T-helper 2 cell treated with Interferon-gamma antibody and Interleukin-4, amounts not matched to agents 100 ng/mL and 5 ng/mL, for 36 hours (primary cell): ENCODE measurements at regions not wholly inside any gene's neighbourhood (a gene's known extent, or its start where the extent isn't known, plus 50 kb on each side); places are given as distances from the start of the nearest gene placed in this dataset.

Experiments
- intact Hi-C: fragments of 100-400 bp; cut with micrococcal nuclease; formaldehyde crosslinking; loops from one replicate; pipeline ENCODE4 v1.15.1; 2023

GRCh38 chr5:4104831-4105597 is 509.4 kb downstream of the IRX1 start:
- intact Hi-C loops, result no loop called here

DNA sequence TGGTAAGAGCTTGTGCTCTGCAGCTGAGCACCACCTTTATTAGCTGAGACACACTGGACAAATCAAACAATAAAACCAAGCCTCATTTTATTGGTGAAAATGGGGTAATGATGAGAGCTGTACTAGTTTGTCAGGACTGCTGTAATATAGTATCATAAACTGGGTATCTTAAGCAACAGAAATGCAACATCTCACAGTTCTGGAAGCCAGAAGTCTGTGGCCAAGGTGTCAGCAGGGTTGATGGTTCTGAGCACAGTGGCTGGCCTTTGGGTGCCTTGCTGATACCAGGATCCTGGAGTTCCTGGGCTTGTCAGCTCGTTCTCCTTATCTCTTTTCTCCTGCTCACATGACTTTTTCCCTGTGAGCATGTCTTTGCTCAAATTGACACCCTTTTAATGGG is 513.1 kb downstream of the IRX1 start:
- intact Hi-C loops, result no loop called here

DNA sequence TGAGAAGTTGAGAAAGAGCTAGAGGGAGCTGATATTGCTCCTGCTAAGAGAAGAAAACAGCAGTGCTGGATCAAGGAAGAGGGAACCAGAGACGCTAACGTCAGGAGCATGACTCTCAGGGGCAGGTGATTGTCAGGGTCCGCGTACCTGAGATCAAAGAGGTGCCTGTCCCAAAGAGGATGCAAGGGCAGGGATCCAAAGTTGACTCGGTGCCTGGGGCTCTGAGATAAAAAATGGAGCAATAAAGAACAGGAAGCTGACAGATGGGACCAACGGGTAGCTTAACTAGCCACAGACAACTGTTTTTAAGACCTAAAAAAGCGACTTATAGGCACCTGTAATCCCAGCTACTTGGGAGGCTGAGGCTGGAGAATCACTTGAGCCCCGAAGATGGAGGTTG is 517.8 kb downstream of the IRX1 start:
- intact Hi-C loops, result no loop called here

DNA sequence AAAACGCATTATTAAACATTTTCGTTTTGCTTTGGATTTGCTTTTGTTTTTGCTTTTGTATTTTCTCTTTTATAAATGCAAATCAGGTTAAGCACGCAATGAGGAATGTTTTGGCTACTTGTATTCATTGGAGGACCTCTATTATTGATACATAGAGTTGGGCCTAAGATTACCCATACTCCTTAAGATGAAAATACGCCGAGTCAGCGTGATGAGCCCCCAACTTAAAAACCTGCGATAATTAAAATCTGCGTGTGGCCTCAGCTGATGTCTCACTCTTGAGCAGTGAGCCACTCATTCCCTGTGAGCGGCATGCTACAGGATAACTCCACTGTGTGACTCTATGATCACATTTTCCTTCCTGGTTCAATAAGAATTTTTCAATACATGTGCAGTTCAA is 518.3 kb downstream of the IRX1 start:
- intact Hi-C loops, result no loop called here

- intact Hi-C loops, result no loop called here
Observed at GRCh38 chr5:4114452-4114851, 518.8 kb downstream of the IRX1 start.

DNA sequence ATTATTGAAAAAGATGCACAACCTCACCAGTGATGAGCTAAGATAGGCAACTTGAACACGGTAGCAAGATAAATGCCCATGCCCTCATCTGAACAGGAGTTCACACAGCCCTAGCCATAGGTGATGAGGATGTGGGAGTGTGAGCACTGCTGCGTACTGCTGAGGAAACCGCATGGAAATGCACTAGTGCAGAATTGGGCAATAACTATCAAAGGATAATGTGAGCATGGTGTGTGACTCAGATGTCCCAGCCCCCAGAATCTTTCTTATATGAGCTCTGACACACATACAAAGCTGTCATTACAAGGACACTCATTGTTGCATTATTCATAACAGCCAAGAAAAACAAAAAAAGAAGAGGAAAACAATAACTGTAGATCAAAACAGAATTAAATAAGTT is 521.2 kb downstream of the IRX1 start:
- intact Hi-C loops, result no loop called here

GRCh38 chr5:4124221-4124970 is 528.8 kb downstream of the IRX1 start:
- intact Hi-C loops, result no loop called here

DNA sequence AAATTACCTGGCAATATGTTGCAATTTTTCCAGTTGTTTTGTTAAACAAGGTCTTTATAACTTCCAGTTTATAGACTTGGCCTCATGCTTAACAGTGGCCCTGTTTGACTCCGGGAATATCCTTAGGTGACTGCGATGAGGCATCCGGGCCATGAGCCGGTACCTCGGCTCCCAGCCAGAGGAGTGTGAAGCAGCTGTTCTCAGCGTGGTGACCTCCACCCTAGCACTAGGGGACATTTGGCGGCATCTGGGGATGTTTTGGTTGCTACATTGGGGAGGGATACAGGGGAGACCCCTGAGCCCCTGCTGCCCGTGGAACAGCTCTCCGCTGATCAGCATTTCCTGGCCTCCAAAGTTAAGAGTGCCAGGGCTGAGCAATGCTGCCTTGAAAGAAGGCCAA is 533.4 kb downstream of the IRX1 start:
- intact Hi-C loops, result no loop called here

- intact Hi-C loops, result no loop called here
Observed at GRCh38 chr5:4129523-4129922, 533.9 kb downstream of the IRX1 start.

DNA sequence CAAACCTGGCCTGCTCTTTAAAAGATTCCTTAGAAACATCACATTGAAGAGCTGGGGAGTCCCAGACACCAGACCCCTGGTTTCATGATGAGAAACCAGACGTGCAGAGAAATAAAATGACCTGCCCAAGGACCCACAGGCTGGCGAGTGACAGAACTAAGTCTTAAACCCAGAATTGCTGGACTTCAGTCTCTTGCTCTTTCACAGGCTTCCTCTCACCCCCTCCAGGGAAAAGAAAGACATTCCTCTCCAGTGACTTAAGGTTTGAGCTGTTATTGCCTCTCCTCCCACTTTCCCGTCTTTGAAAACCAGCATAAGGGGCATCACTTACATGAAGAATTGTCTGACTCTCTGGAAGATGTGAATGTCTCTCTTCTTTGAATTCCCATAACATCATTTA is 535.2 kb downstream of the IRX1 start:
- intact Hi-C loops, result no loop called here

- intact Hi-C loops, result no loop called here
Observed at GRCh38 chr5:4137781-4138180, 542.1 kb downstream of the IRX1 start.

DNA sequence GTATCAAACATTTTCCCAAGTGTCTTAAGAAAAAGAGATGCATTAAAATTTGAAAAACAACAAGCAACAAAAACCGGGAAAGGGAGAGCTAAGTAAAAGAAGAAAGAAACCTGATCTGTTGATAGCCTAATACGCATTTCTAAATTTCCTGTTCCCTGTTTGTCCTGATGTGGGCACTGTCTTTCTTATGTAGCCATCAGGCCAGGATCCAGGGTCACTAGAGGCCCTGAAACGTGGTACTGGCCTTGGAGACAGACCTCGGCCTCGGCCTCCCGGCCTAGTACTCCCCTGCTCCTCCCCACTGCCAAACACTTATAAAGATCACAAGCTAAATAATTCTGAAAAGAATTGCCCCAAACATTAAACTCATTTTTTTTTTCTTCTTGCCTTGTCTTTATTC is 547.2 kb downstream of the IRX1 start:
- intact Hi-C loops, result no loop called here

DNA sequence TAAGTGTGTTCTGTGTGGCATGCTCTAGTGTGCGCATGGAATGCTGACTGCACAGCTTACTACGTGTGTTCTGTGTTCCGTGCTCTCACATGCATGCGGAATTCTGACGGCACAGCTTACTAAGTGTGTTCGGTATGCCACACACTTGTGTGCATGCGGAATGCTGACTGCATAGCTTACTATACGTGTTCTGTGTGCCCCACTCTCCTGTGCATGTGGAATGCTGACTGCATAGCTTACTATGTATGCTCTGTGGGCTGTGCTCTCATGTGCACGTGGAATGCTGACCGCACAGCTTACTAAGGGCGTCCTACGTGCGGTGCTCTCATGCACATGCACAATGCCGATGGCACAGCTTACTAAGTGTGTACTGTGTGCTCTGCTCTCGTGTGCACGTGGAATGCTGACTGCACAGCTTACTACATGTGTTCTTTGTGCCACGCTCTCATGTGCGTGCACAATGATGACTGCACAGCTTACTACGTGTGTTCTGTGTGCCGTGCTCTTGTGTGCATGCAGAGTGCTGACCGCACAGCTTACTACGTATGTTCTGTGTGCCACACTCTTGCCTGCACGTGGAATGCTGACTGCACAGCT is 548.9 kb downstream of the IRX1 start:
- intact Hi-C loops, result no loop called here

DNA sequence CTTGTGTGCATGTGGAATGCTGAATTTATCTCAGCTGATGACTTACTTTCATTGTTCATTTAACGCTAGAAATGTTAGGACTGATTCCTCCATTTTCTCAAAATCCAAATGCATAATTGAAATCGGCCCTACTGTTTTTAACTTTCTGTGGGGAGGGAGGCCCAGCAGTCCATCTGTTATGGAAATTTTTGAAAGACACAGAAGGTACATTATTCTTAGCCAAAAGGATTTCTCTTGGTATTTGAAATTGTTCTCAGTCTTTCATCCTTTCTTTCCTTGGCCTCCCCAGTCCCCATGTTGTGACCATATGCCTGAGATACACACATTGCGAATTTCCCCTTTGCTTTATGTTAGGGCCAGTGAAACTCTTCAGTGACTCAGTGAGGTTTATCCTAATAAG is 549.9 kb downstream of the IRX1 start:
- intact Hi-C loops, result no loop called here

GRCh38 chr5:4148009-4148408 is 552.4 kb downstream of the IRX1 start:
- intact Hi-C loops, result no loop called here

DNA sequence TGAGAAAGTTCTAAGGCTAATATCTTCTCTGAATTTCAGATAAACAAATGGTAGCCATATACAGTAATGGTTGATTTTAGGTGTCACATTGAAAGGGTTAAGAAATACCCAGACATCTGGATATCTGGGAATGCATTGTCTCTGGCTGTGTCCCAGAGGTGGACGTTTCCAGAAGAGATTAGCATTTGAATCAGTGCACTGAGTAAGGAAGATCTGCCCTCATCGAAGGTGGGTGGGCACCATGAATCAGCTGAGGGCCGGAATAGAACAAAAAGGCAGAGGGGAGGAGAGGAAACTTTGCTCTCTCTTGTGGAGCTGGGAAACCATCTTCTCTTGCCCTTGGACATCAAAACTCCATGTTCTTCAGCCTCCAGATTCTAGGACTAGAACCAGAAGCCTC is 554.4 kb downstream of the IRX1 start:
- intact Hi-C loops, result no loop called here

DNA sequence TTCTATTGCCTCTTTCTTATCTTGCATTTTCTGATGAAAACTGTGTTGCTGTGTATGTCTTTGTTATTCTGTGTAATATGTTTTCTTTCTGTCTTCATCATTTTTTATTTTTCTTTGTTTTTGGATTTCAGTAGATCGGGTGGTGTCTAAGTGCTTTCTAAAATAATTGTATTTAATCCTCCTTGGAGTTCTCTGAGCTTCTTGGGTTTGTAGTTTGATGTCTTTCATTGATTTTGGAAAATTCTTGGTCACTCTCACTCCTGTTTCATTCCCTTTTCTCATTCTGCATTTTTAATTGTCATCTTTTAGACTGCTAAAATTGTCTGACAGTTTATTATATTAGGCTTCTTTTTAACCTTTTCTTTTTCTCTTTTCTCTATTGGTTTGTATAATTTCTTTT is 560.5 kb downstream of the IRX1 start:
- intact Hi-C loops, result no loop called here

DNA sequence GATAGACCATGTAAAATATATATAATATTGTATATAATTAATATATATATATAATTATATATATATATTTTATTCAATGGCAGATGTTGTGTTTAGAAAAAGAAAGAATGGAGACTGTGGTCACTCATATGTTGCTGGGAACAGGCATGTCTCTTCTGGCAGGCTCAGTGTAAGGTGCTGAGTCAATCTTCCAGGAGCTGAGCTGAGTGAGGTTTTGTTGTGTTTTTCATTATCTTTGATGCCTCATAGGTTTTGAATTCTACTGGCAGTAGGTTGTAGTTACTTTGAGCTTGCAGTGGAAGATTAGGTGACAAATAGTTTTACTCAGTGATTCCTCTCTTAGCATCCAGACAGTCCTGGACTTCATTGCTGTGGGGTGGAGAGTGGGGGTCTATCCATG is 561.3 kb downstream of the IRX1 start:
- intact Hi-C loops, result no loop called here

GRCh38 chr5:4158750-4159447 is 563.3 kb downstream of the IRX1 start:
- intact Hi-C loops, result no loop called here

DNA sequence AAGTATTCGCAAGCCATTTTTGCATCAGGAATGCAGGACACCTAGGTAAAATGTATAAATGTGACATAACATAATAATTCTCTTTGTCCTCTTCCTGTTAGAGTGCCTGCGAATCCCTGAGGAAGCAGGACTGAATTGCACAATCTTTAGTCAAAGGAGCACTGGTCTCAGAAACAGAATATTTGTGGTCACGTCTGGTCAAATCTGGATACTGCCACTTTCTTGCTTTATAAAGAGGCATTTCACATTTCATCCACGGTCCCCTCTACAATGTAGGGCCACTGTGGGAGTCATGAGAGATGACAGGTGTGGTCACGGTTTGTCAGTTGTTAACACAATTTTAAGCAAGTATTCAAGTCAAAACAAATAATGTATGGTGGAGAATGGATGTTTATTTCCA is 564.0 kb downstream of the IRX1 start:
- intact Hi-C loops, result no loop called here

DNA sequence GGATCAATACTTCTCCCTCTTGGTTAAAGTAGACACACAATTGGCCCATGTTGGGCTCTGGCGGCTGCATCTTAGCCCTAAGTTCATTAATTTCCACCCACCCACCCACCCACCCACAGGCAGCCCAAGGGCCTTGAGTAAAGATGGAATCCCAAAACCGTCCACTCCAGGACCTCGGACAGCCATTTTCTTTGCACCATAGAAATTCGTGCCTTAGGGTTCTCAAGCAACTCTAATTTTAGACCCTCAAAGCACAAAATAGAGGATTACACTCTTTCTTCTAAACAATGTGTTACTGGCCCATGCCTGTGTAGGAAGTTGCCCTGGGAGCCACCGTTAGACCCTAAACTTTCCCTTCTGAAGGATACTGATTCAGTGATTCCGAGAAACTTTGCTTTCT is 568.5 kb downstream of the IRX1 start:
- intact Hi-C loops, result no loop called here

GRCh38 chr5:4180703-4181102 is 585.1 kb downstream of the IRX1 start:
- intact Hi-C loops, result no loop called here
